ENCODE measurements at regions not wholly inside any gene's neighbourhood (a gene's known extent, or its start where the extent isn't known, plus 50 kb on each side); places are given as distances from the start of the nearest gene placed in this dataset.

DNA sequence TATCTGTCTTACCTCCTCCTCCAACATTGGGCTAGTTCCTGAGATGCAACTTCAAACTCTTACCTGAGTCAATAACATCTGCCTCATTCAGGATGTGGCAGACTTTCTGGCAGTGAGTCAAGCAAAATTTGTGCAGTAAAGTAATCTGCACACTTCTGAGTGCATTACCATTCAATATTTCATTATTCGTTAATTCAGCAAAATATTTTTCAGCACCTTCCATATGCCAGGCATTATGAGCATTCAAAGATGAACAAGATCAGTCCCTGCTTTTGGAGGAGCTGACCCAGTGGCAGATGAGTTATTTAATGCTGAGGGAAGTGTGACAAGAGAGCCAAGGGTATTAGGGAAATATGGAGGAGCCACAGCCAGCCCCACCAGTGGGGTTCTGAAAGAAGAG lies 339.7 kb downstream of the LNPK start:
- TF ChIP-seq, protein P1, sequence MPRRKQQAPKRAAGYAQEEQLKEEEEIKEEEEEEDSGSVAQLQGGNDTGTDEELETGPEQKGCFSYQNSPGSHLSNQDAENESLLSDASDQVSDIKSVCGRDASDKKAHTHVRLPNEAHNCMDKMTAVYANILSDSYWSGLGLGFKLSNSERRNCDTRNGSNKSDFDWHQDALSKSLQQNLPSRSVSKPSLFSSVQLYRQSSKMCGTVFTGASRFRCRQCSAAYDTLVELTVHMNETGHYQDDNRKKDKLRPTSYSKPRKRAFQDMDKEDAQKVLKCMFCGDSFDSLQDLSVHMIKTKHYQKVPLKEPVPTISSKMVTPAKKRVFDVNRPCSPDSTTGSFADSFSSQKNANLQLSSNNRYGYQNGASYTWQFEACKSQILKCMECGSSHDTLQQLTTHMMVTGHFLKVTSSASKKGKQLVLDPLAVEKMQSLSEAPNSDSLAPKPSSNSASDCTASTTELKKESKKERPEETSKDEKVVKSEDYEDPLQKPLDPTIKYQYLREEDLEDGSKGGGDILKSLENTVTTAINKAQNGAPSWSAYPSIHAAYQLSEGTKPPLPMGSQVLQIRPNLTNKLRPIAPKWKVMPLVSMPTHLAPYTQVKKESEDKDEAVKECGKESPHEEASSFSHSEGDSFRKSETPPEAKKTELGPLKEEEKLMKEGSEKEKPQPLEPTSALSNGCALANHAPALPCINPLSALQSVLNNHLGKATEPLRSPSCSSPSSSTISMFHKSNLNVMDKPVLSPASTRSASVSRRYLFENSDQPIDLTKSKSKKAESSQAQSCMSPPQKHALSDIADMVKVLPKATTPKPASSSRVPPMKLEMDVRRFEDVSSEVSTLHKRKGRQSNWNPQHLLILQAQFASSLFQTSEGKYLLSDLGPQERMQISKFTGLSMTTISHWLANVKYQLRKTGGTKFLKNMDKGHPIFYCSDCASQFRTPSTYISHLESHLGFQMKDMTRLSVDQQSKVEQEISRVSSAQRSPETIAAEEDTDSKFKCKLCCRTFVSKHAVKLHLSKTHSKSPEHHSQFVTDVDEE (CRISPR knock-in tag; IDR thresholded peaks at IDR 0.05) = no peak
- TF ChIP-seq, protein P2, sequence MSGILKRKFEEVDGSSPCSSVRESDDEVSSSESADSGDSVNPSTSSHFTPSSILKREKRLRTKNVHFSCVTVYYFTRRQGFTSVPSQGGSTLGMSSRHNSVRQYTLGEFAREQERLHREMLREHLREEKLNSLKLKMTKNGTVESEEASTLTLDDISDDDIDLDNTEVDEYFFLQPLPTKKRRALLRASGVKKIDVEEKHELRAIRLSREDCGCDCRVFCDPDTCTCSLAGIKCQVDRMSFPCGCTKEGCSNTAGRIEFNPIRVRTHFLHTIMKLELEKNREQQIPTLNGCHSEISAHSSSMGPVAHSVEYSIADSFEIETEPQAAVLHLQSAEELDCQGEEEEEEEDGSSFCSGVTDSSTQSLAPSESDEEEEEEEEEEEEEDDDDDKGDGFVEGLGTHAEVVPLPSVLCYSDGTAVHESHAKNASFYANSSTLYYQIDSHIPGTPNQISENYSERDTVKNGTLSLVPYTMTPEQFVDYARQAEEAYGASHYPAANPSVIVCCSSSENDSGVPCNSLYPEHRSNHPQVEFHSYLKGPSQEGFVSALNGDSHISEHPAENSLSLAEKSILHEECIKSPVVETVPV (CRISPR knock-in tag; IDR thresholded peaks at IDR 0.05) = no peak
- TF ChIP-seq RARB (CRISPR knock-in tag; IDR thresholded peaks at IDR 0.05) = no peak
- TF ChIP-seq ZFP3 (CRISPR knock-in tag; IDR thresholded peaks at IDR 0.05) = no peak
- TF ChIP-seq, protein P3, sequence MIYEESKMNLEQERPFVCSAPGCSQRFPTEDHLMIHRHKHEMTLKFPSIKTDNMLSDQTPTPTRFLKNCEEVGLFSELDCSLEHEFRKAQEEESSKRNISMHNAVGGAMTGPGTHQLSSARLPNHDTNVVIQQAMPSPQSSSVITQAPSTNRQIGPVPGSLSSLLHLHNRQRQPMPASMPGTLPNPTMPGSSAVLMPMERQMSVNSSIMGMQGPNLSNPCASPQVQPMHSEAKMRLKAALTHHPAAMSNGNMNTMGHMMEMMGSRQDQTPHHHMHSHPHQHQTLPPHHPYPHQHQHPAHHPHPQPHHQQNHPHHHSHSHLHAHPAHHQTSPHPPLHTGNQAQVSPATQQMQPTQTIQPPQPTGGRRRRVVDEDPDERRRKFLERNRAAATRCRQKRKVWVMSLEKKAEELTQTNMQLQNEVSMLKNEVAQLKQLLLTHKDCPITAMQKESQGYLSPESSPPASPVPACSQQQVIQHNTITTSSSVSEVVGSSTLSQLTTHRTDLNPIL (CRISPR knock-in tag; IDR thresholded peaks at IDR 0.05; ENCODE audit: low read depth) = no peak
- TF ChIP-seq ESRRG (CRISPR knock-in tag; IDR thresholded peaks at IDR 0.05) = no peak
- no peak for TF ChIP-seq ISL1 (CRISPR knock-in tag; IDR thresholded peaks at IDR 0.05)
- no peak for TF ChIP-seq ZNF8 (CRISPR knock-in tag; IDR thresholded peaks at IDR 0.05)
- TF ChIP-seq, protein P4, sequence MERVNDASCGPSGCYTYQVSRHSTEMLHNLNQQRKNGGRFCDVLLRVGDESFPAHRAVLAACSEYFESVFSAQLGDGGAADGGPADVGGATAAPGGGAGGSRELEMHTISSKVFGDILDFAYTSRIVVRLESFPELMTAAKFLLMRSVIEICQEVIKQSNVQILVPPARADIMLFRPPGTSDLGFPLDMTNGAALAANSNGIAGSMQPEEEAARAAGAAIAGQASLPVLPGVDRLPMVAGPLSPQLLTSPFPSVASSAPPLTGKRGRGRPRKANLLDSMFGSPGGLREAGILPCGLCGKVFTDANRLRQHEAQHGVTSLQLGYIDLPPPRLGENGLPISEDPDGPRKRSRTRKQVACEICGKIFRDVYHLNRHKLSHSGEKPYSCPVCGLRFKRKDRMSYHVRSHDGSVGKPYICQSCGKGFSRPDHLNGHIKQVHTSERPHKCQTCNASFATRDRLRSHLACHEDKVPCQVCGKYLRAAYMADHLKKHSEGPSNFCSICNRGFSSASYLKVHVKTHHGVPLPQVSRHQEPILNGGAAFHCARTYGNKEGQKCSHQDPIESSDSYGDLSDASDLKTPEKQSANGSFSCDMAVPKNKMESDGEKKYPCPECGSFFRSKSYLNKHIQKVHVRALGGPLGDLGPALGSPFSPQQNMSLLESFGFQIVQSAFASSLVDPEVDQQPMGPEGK (CRISPR knock-in tag; IDR thresholded peaks at IDR 0.05; ENCODE audit: borderline replicate concordance) = no peak
- no peak for TF ChIP-seq ZNF565 (CRISPR knock-in tag; conservative IDR thresholded peaks at IDR 0.05; ENCODE audit: low read depth)
- no peak for TF ChIP-seq ZC3H10 (CRISPR knock-in tag; IDR thresholded peaks at IDR 0.05)
- TF ChIP-seq CSDC2 (CRISPR knock-in tag; IDR thresholded peaks at IDR 0.05) = no peak
- TF ChIP-seq, protein P5, sequence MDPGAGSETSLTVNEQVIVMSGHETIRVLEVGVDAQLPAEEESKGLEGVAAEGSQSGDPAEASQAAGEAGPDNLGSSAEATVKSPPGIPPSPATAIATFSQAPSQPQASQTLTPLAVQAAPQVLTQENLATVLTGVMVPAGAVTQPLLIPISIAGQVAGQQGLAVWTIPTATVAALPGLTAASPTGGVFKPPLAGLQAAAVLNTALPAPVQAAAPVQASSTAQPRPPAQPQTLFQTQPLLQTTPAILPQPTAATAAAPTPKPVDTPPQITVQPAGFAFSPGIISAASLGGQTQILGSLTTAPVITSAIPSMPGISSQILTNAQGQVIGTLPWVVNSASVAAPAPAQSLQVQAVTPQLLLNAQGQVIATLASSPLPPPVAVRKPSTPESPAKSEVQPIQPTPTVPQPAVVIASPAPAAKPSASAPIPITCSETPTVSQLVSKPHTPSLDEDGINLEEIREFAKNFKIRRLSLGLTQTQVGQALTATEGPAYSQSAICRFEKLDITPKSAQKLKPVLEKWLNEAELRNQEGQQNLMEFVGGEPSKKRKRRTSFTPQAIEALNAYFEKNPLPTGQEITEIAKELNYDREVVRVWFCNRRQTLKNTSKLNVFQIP (CRISPR knock-in tag; IDR thresholded peaks at IDR 0.05; ENCODE audit: borderline replicate concordance, low read depth) = no peak
- TF ChIP-seq TCF4 (CRISPR knock-in tag; IDR thresholded peaks at IDR 0.05; ENCODE audit: borderline replicate concordance) = no peak
- no peak for TF ChIP-seq ZFP30 (CRISPR knock-in tag; IDR thresholded peaks at IDR 0.05)
- no peak for TF ChIP-seq GLIS3 (CRISPR knock-in tag; IDR thresholded peaks at IDR 0.05)
- no peak for TF ChIP-seq BACH2 (CRISPR knock-in tag; IDR thresholded peaks at IDR 0.05; ENCODE audit: borderline replicate concordance)
- TF ChIP-seq OSR1 (CRISPR knock-in tag; IDR thresholded peaks at IDR 0.05) = no peak
- TF ChIP-seq ARNTL (CRISPR knock-in tag; IDR thresholded peaks at IDR 0.05; ENCODE audit: borderline replicate concordance, low read depth) = no peak
- no peak for TF ChIP-seq ZNF70 (CRISPR knock-in tag; IDR thresholded peaks at IDR 0.05)
- no peak for ATAC-seq

DNA sequence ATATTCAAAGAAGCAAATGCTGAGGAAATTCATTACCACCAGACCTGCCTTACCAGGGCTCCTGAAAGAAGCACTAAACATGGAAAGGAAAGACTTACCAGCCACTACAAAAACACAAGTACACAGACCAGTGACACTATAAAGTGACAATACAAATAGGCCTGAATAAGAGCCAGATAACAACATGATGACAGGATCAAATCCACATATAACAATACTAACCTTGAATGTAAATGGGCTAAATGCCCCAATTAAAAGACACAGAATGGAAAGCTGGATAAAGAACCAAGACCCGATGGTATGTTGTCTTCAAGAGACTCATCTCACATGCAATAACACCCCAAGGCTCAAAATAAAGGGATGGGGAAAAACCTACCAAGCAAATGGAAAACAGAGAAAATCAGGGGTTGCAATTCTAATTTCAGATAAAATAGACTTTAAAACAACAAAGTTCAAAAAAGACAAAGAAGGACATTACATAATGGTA lies 353.4 kb downstream of the LNPK start:
- ATAC-seq = no peak
- TF ChIP-seq ZC3H10 (CRISPR knock-in tag; IDR thresholded peaks at IDR 0.05) (no peak), TCF4 (CRISPR knock-in tag; IDR thresholded peaks at IDR 0.05; ENCODE audit: borderline replicate concordance) (no peak), ISL1 (CRISPR knock-in tag; IDR thresholded peaks at IDR 0.05) (no peak), SNAI2 (CRISPR knock-in tag; IDR thresholded peaks at IDR 0.05) (no peak), ZFP30 (CRISPR knock-in tag; IDR thresholded peaks at IDR 0.05) (no peak), PPARA (CRISPR knock-in tag; IDR thresholded peaks at IDR 0.05; ENCODE audit: borderline replicate concordance) (no peak), CSDC2 (CRISPR knock-in tag; IDR thresholded peaks at IDR 0.05) (no peak), TOX (CRISPR knock-in tag; IDR thresholded peaks at IDR 0.05; ENCODE audit: borderline replicate concordance) (no peak), BACH2 (CRISPR knock-in tag; IDR thresholded peaks at IDR 0.05; ENCODE audit: borderline replicate concordance) (no peak), OSR1 (CRISPR knock-in tag; IDR thresholded peaks at IDR 0.05) (no peak), RARB (CRISPR knock-in tag; IDR thresholded peaks at IDR 0.05) (no peak), ZNF8 (CRISPR knock-in tag; IDR thresholded peaks at IDR 0.05) (no peak), GLIS3 (CRISPR knock-in tag; IDR thresholded peaks at IDR 0.05) (no peak)
- TF ChIP-seq, protein P4 (CRISPR knock-in tag; IDR thresholded peaks at IDR 0.05; ENCODE audit: borderline replicate concordance) = no peak
- TF ChIP-seq, protein P5 (CRISPR knock-in tag; IDR thresholded peaks at IDR 0.05; ENCODE audit: borderline replicate concordance, low read depth) = no peak
- TF ChIP-seq, protein P2 (CRISPR knock-in tag; IDR thresholded peaks at IDR 0.05) = no peak
